Osteoblast (primary cell): ENCODE measurements at regions not wholly inside any gene's neighbourhood (a gene's known extent, or its start where the extent isn't known, plus 50 kb on each side); places are given as distances from the start of the nearest gene placed in this dataset.

Experiments used
- DNase-seq: peaks from one replicate; pipeline ENCODE4 v3.0.0; 2011; ENCODE audit warnings: low spot score, mixed read lengths; ENCODE audit not compliant: insufficient read length; ENCODE audit errors: missing footprints
- H2AFZ ChIP-seq: 2 replicates; pipeline ENCODE4 v1.6.0; 2011; ENCODE audit warnings: mild to moderate bottlenecking, low read length
- H3K27ac ChIP-seq: 2 replicates; pipeline ENCODE4 v1.5.1; 2011; ENCODE audit warnings: mild to moderate bottlenecking, low read depth, low read length, moderate library complexity
- H3K27me3 ChIP-seq: 2 replicates; pipeline ENCODE4 v1.6.0; 2012; ENCODE audit warnings: mild to moderate bottlenecking, control low read depth, inconsistent platforms, low read length, moderate library complexity; ENCODE audit not compliant: insufficient read depth
- H3K36me3 ChIP-seq: 2 replicates; pipeline ENCODE4 v1.5.1; 2011; ENCODE audit warnings: mild to moderate bottlenecking, low read length, control low read depth, moderate library complexity; ENCODE audit not compliant: insufficient read depth
- H3K4me1 ChIP-seq: 2 replicates; pipeline ENCODE4 v1.5.1; 2011; ENCODE audit warnings: mild to moderate bottlenecking, low read length, control low read depth, moderate library complexity; ENCODE audit not compliant: insufficient read depth
- H3K4me2 ChIP-seq: 2 replicates; pipeline ENCODE4 v1.6.0; 2011; ENCODE audit warnings: mild to moderate bottlenecking, low read length; ENCODE audit not compliant: insufficient read depth
- H3K4me3 ChIP-seq: fragments of 200-600 bp; sonication (generic); 3 replicates; pipeline ENCODE4 v1.5.1; 2012; ENCODE audit warnings: mild to moderate bottlenecking, low read length, inconsistent platforms; ENCODE audit not compliant: insufficient read depth
- H3K79me2 ChIP-seq: 2 replicates; pipeline ENCODE4 v1.6.0; 2012; ENCODE audit warnings: mild to moderate bottlenecking, low read length, control low read depth, inconsistent platforms; ENCODE audit not compliant: insufficient read depth
- H3K9me3 ChIP-seq: 2 replicates; pipeline ENCODE4 v1.5.1; 2011; ENCODE audit warnings: low read depth, low read length, control low read depth
- H4K20me1 ChIP-seq: 2 replicates; pipeline ENCODE4 v1.6.0; 2012; ENCODE audit warnings: mild to moderate bottlenecking, low read length, control low read depth; ENCODE audit not compliant: insufficient read depth
- CTCF ChIP-seq: IDR thresholded peaks from 2 replicates; pipeline ENCODE4 v1.5.1; 2011; ENCODE audit warnings: mild to moderate bottlenecking, low read depth, low read length, moderate library complexity; ENCODE audit errors: extremely low read depth

DNA sequence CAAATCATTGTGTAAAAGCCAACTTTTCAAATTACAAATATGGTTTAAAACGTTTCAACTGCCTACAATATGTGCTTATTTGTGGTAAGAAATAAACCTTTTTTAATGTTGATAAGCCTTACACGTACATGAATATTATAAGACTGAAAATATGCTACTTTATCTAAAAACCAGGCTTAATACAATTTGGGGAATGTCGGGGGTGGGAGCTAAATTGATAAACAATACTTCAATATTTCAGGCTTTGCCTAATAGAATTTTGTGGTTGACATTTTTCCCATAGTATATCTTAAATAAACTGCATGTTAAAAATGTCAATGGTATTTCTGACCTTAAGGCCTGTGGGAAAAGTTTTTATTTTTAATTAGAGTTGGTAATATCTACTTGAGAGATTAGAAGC is 69.8 kb upstream of the SLIT2 start:
- H3K27me3 ChIP-seq = no peaks in the 10 kb centered on the region
- no peaks in the 10 kb centered on the region for H3K36me3 ChIP-seq

DNA sequence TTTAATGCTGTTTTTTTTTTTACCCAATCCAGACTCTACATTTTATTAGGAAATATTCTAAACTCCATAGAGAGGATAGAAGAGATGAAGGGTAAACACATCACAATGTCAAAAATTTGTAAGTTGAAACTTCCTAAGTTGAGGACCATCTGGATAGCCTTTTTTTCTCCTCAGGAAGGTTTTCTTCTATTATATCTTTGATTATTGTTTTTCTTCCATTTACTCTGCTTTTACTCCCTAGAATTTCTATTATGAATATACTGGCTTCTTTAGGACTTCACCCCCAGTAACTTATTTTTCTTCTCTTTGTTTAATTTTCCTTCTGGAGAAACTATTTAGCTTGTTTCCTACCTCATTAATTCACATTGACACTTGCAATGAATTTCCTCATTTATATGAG is 71.2 kb upstream of the SLIT2 start:
- no peak overlapping the region for H3K4me2 ChIP-seq
- no peaks in the 10 kb centered on the region for H3K27me3 ChIP-seq
- H3K9me3 ChIP-seq = no peaks in the 10 kb centered on the region
- no peak overlapping the region for H3K27ac ChIP-seq
- no peaks in the 10 kb centered on the region for H3K79me2 ChIP-seq
- no peaks in the 10 kb centered on the region for H3K36me3 ChIP-seq
- no peak for TF ChIP-seq CTCF
- no peak for DNase-seq
- H4K20me1 ChIP-seq = no peaks in the 10 kb centered on the region
- no peaks in the 10 kb centered on the region for H3K4me1 ChIP-seq
- H3K4me3 ChIP-seq = no peak overlapping the region
- no peak overlapping the region for H2AFZ ChIP-seq

More for the DNA sequence above, 69.8 kb upstream of the SLIT2 start:
- Histone ChIP-seq H3K4me3 (no peak overlapping the region), H2AFZ (no peak overlapping the region), H4K20me1 (no peaks in the 10 kb centered on the region), H3K27ac (no peak overlapping the region), H3K4me1 (no peaks in the 10 kb centered on the region), H3K4me2 (no peak overlapping the region), H3K9me3 (no peaks in the 10 kb centered on the region), H3K79me2 (no peaks in the 10 kb centered on the region)
- no peak for TF ChIP-seq CTCF
- DNase-seq = no peak

GRCh38 chr4:20178902-20179576 is 72.7 kb upstream of the SLIT2 start:
- H3K27me3 ChIP-seq = no peaks in the 10 kb centered on the region
- H3K9me3 ChIP-seq = no peaks in the 10 kb centered on the region
- H4K20me1 ChIP-seq = no peaks in the 10 kb centered on the region
- no peaks in the 10 kb centered on the region for H3K4me1 ChIP-seq
- no peaks in the 10 kb centered on the region for H3K79me2 ChIP-seq
- no peak overlapping the region for H3K27ac ChIP-seq
- no peak overlapping the region for H3K4me3 ChIP-seq
- DNase-seq = no peak
- no peak for TF ChIP-seq CTCF
- H3K4me2 ChIP-seq = no peak overlapping the region
- H3K36me3 ChIP-seq = no peaks in the 10 kb centered on the region
- no peak overlapping the region for H2AFZ ChIP-seq

DNA sequence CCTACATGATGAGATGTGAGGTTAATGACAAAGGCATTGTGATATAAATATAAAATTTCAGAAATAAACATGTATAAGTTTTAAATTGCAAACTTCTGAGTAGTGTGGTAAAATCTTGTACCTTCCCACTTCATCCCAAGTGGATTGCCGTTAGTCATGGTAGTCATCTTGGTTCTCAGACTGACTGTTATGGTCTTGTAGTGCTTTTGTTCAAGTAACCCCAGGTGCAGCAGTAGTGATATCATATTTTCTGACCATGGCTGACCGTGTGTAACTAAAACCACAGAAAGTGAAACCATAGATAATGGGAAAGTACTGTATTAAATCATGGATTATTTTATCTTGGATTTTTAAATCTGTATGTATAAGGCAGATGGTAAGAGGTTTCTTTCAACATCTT is 74.8 kb upstream of the SLIT2 start:
- no peak for DNase-seq
- no peak overlapping the region for H3K27ac ChIP-seq
- no peaks in the 10 kb centered on the region for H4K20me1 ChIP-seq
- H3K4me3 ChIP-seq = no peak overlapping the region
- H3K27me3 ChIP-seq = no peaks in the 10 kb centered on the region
- H2AFZ ChIP-seq = no peak overlapping the region
- no peak for TF ChIP-seq CTCF
- no peaks in the 10 kb centered on the region for H3K9me3 ChIP-seq
- no peak overlapping the region for H3K4me2 ChIP-seq
- H3K79me2 ChIP-seq = no peaks in the 10 kb centered on the region
- no peaks in the 10 kb centered on the region for H3K4me1 ChIP-seq
- no peaks in the 10 kb centered on the region for H3K36me3 ChIP-seq
